Hematopoietic multipotent progenitor cell treated with erythropoietin and hydrocortisone succinate and interleukin-3 and kit ligand, for 6 days (in vitro differentiated cells): ENCODE measurements at regions not wholly inside any gene's neighbourhood (a gene's known extent, or its start where the extent isn't known, plus 50 kb on each side); places are given as distances from the start of the nearest gene placed in this dataset.

Experiments used
- DNase-seq: peaks from one replicate; pipeline ENCODE4 v3.0.0-alpha.2; 2015

- DNase-seq, result no peak
Observed at GRCh38 chr4:14264437-14264836, 636.9 kb upstream of the BOD1L1 start.

DNA sequence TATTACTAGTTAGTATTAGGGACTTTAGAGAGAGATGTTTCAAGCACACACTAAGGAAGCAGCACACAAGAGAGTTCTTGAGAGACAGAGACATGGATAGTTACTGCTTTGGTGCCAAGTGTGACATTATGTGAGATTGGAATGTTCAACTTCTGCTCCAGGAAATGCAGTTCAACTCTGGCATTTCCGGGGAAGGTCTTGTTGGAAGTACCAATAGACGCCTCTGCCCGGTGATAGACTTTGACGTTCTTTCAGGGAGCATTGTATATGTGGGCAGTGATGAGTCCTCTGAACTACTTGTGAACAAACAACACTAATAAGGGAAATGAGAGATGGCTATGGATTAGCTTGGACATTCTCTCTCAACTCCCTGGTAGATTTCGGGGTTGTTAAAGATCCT lies 638.1 kb upstream of the BOD1L1 start:
- no peak for DNase-seq

GRCh38 chr4:14267373-14268060 lies 640.0 kb upstream of the BOD1L1 start:
- no peak for DNase-seq

DNA sequence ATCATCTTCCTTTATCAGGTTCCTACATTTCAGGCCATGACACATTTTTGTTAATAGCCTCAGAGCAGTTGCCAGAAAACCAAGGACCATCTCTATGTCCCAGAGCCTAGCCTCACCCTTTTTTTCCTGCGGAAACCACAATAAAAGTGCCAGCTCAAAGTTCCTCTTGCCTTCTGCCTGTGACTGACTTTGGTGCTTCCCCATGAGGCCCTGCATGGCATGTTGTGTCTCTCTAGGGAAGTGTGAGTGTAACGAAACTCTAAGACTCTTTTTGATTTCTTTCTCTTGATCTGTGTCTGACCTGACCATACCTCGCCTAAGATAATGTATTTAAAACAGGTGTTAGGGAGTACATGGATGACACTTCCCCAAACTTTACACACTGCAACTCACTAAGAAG lies 642.3 kb upstream of the BOD1L1 start:
- DNase-seq, result peak; percentile 57

DNA sequence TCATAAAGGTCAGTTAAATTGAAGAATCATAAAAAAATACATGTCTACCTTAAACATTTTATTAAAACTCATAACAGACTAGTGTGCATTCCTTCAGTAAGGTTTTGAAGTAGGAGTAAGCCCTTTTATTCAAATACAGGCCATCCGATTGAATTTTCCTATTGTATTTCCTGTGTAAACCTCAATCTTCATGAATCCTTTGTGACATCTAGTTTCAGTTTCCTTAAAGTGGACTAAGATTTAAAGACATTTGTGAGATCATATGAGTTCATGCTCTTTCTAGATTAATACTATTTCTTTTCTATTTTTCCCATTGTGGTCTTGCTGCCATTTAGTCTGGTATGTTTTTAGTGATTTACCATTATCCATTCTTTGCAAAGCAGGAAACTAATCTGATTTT lies 644.7 kb upstream of the BOD1L1 start:
- no peak for DNase-seq

GRCh38 chr4:14277505-14277904 lies 650.0 kb upstream of the BOD1L1 start:
- no peak for DNase-seq

GRCh38 chr4:14280567-14280966 lies 653.0 kb upstream of the BOD1L1 start:
- DNase-seq, result no peak

DNA sequence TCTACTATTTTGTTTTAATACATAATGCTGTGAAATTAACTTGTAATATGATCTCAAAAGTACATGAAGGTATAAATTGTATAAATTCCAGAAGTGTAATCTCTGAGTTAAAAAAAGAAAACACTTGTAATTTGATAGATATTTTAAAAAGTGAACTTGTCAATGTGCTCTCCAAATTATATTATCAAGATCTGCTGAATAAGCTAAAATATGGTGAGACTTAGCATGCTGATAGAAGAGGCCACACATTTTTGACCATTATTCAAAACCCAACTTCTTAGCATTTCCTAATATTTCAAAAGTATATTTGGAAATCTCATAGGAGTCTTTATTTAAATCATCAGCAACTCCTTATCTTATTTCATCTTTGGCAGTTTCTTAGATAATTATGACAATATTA lies 657.1 kb upstream of the BOD1L1 start:
- no peak for DNase-seq

DNA sequence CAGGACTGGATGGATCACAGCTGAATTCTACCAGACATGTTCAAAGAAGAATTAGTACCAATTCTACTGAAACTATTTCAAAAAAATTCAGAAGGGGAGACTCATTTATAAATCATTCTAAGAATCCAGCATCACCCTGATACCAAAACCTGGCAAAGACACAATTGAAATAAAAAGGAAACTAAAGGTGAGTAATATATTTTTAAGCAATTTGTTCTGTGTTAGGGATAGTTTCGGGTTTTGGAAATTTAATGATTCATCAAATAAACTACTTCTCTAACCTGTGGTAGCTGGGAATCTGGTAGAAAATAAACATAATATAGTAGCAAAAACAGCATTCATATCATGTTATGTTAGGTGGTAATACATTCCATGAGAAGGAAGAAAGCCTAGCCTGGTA lies 662.2 kb upstream of the BOD1L1 start:
- no peak for DNase-seq

DNA sequence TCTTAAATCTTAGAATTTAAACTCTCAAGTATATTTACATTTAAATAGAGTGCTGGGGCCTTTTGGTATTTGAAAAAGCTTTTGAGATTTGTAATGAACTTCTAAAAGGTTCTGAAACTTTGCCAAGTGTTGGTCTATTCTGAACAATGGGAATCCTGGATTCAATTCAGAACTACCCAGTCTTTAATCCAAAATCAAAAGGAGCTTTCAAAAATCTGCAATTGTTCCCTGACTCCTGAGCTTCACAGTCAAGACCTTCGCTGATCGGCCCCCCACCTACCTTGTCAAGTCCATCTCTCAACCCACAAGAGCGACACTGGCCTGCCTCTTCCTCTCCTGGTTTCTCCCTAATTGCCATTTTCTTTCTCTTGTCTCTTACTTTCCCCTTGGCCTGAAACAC lies 666.1 kb upstream of the BOD1L1 start:
- DNase-seq, result no peak

DNA sequence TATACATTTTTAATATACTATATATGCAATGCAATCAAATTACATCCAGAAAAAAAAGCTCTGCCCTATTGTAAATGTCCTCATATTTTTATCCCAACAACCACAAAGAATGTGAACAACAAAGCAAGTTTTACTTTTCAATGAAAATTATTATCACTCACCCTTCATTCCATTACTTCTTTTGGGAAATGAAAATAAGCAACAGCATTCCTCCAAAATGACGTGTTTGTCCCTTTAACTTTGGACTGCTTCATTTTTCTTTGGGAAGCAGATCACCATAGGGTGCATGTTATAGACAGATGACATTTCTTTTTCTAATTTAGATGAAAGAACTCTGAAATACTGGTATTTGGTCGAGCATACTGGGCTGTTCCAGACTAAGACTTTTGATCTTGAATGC lies 667.1 kb upstream of the BOD1L1 start:
- DNase-seq, result no peak

GRCh38 chr4:14299166-14299565 lies 671.6 kb upstream of the BOD1L1 start:
- no peak for DNase-seq

DNA sequence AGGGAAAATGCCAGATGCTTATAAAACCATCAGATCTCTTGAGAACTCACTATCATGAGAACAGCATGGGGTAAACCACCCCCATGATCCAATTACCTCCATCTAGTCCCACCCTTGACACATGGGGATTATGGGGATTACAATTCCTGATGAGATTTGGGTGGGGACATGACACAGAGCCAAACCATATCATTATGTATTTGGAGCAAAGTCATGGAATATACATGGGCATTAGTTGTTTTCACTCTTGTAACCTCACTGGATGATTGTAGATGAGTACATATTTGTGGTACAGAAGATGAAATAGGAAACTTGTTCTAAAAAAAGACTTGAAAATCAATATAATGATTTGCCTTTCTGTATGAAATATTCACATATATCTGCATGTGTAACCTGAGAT lies 674.5 kb upstream of the BOD1L1 start:
- DNase-seq, result no peak

GRCh38 chr4:14303856-14304255 lies 676.3 kb upstream of the BOD1L1 start:
- DNase-seq, result no peak

DNA sequence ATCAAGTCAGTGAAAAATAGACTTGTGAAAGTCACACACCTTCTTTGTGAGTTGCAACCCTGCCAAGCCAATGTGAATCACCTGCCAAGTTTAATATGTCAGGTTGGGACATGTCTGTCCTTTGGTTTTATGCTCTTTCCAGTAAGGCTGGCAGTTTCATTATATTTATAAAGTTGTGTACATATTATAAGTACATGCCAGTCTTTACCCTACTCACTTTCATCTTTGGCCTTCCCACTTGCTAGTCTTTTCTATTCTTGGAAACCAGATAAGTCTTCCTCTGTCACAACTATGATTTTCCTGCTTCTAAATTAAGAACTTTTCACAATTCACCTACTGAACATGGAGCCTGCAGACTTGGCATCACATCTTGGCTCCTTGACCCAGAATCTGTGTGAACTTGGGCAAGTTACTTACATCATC lies 680.7 kb upstream of the BOD1L1 start:
- DNase-seq, result no peak

GRCh38 chr4:14309431-14309830 lies 681.9 kb upstream of the BOD1L1 start:
- DNase-seq, result no peak

GRCh38 chr4:14313757-14314156 lies 686.2 kb upstream of the BOD1L1 start:
- no peak for DNase-seq

DNA sequence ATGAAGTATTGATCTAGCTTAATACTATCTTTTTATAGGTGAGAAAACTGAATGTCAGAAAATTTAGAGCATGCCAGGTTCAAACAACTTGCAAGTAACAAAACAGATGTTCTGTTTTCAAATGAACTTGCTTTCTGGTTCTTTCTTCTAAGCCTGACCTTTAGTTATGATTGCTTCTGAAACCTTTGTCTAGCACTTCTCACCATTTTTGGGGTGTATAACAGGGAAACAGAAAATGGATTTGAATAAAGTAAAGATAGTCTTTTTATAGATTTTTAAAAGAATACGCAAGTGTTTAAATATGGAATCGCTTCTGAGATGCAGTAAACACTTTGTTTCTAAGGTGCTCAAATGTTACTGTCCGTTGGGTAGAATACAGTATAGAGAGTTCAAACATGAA lies 687.2 kb upstream of the CPEB2 start:
- DNase-seq, result no peak

DNA sequence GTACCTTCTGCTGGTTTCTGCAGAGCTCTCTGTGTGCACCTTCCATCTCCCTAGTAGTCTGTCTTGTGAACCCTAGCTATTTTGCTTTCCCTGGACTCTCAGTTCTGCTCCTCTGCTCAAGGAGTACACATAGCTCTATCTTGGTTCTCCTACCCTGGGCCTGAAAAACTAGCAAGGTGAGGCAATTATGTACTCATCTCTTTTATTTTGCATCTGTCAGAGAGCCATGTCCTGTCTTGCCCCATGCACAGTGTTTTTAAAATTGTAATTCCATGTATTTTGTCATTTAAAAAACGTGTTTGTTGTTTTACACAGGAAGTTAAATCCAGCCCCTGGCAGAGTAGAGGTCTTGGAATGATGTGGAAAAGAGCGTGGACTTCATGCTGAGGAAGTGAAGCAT lies 684.9 kb upstream of the CPEB2 start:
- DNase-seq, result no peak

GRCh38 chr4:14318671-14319070 lies 683.6 kb upstream of the CPEB2 start:
- DNase-seq, result no peak

- no peak for DNase-seq
Observed at GRCh38 chr4:14321723-14322122, 680.6 kb upstream of the CPEB2 start.

DNA sequence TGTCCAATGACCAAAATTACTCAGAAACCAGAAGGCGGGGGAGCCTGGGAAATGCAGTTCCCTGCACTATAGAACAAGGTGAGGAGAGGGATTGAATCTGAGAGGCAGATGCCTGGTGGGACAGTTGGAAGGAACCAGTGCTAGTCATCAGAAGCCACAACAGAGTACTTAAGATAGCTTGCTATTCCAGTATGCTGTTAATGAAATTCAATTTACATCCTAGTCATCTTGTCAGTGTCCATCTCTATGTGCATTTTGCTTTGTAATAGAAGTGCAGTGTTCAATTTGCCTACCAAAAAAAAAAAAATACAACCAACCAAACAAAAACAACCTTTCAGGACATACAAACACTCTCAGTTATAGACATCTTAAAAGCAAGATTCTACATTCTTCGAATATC lies 679.1 kb upstream of the CPEB2 start:
- DNase-seq, result no peak

DNA sequence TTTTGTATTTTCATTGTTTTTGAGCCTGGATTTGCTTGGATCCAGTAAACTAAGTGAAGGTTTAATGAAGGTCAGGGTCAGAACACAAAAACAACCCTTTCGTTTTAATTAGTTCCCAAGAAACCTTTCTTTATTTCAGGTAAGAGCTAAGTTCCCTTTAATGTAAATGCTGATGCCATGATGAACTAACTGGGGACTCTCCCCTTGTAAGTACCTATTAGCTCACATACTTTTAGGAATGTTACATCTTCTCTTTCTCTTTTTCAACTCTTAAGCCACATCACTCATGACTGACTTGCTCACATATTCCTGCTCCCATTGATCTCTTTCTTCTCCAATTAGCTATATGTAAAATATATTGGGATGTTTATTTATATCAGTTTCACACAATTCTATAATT lies 673.1 kb upstream of the CPEB2 start:
- DNase-seq, result no peak

GRCh38 chr4:14333616-14334015 lies 668.7 kb upstream of the CPEB2 start:
- DNase-seq, result no peak

DNA sequence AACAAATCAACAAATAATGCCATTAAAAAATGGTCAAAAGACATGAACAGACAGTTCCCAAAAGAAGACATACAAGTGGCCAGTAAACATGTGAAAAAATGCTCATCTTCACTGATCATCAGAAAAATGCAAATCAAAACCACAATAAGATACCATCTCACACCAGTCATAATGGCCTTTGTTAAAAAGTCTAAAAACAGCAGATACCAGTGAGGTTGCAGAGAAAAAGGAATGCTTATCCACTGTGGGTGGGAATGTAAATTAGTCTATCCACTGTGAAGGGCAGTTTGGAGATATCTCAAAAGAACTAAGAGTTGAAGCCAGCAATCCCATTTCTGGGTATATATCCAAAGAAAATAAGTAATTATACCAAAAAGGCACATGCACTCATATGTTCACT lies 668.1 kb upstream of the CPEB2 start:
- DNase-seq, result no peak

GRCh38 chr4:14335872-14336271 lies 666.4 kb upstream of the CPEB2 start:
- no peak for DNase-seq
